CD4-positive, alpha-beta T cell treated with Interleukin-15 for 4 hours (primary cell): ENCODE measurements at regions not wholly inside any gene's neighbourhood (a gene's known extent, or its start where the extent isn't known, plus 50 kb on each side); places are given as distances from the start of the nearest gene placed in this dataset.

ENCODE experiments used
- DNase-seq: peaks from one replicate; pipeline ENCODE4 v3.0.0-alpha.2; 2020; ENCODE audit warnings: low spot score

GRCh38 chr9:13485068-13485596 lies 205.6 kb upstream of the MPDZ start:
- DNase-seq = no peak

GRCh38 chr9:13484186-13484585 lies 204.7 kb upstream of the MPDZ start:
- DNase-seq = no peak

- DNase-seq = no peak
Measured at GRCh38 chr9:13481274-13481673, 201.8 kb upstream of the MPDZ start.

GRCh38 chr9:13480693-13481092 lies 201.2 kb upstream of the MPDZ start:
- no peak for DNase-seq

- DNase-seq = no peak
Measured at GRCh38 chr9:13479096-13479495, 199.6 kb upstream of the MPDZ start.

- no peak for DNase-seq
Measured at GRCh38 chr9:13478639-13479038, 199.1 kb upstream of the MPDZ start.

GRCh38 chr9:13478160-13478559 lies 198.7 kb upstream of the MPDZ start:
- no peak for DNase-seq

GRCh38 chr9:13470836-13471235 lies 191.3 kb upstream of the MPDZ start:
- DNase-seq = no peak

- DNase-seq = no peak
Measured at GRCh38 chr9:13467157-13467556, 187.7 kb upstream of the MPDZ start.

- no peak for DNase-seq
Measured at GRCh38 chr9:13461414-13461991, 182.0 kb upstream of the MPDZ start.

- no peak for DNase-seq
Measured at GRCh38 chr9:13459071-13459470, 179.6 kb upstream of the MPDZ start.

GRCh38 chr9:13457795-13458194 lies 178.3 kb upstream of the MPDZ start:
- DNase-seq = no peak

- no peak for DNase-seq
Measured at GRCh38 chr9:13450723-13451122, 171.2 kb upstream of the MPDZ start.

- no peak for DNase-seq
Measured at GRCh38 chr9:13448482-13448881, 169.0 kb upstream of the MPDZ start.

GRCh38 chr9:13447843-13448422 lies 168.4 kb upstream of the MPDZ start:
- no peak for DNase-seq

GRCh38 chr9:13446938-13447842 lies 167.7 kb upstream of the MPDZ start:
- no peak for DNase-seq

GRCh38 chr9:13446286-13446937 lies 166.9 kb upstream of the MPDZ start:
- no peak for DNase-seq

- no peak for DNase-seq
Measured at GRCh38 chr9:13445103-13445500, 165.6 kb upstream of the MPDZ start.

GRCh38 chr9:13444245-13445102 lies 165.0 kb upstream of the MPDZ start:
- no peak for DNase-seq

GRCh38 chr9:13443346-13444244 lies 164.1 kb upstream of the MPDZ start:
- no peak for DNase-seq
